Astrocyte of the spinal cord (primary cell): ENCODE measurements at regions not wholly inside any gene's neighbourhood (a gene's known extent, or its start where the extent isn't known, plus 50 kb on each side); places are given as distances from the start of the nearest gene placed in this dataset.
"Not testable (repeated sequence)": the region's sequence is repeated elsewhere in the genome, so short reads cannot be mapped to it uniquely, and the experiment has no call there.

Experiments used
- DNase-seq: peaks from one replicate; pipeline ENCODE4 v3.0.0; 2011; ENCODE audit warnings: low read depth, low spot score
- H3K4me3 ChIP-seq: 2 replicates; pipeline ENCODE4 v1.5.1; 2011; ENCODE audit warnings: low read depth, mild to moderate bottlenecking, low read length, moderate library complexity
- in situ Hi-C: cut with HindIII; loops from 2 replicates; pipeline ENCODE4 v1.10.0; 2017; ENCODE audit warnings: low sequenced_read_pairs
- TF ChIP-seq, protein P1 (sequence below): IDR thresholded peaks from 2 replicates; pipeline ENCODE4 v1.5.1; 2012; ENCODE audit warnings: low read depth, mild to moderate bottlenecking, low read length, inconsistent platforms

DNA sequence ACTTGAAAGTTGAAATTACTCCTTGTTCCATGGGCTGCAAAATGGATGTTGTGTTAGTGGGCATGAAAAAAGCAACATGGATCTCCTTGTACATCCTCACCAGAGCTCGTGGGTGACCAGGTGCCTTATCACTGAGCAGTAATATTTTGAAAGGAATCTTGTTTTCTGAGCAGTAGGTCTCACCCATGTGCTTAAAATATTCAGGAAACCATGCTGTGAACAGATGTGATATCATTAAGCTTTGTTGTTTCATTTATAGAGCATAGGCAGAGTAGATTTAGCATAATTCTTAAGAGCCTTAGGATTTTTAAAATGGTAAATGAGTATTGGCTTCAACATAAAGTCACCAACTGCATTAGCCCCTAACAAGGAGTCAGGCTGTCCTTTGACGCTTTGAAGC lies 316.6 kb downstream of the TYW1 start:
- no peak overlapping the region for H3K4me3 ChIP-seq
- no peak for DNase-seq
- in situ Hi-C loops, result no loop called here
- TF ChIP-seq, protein P1, sequence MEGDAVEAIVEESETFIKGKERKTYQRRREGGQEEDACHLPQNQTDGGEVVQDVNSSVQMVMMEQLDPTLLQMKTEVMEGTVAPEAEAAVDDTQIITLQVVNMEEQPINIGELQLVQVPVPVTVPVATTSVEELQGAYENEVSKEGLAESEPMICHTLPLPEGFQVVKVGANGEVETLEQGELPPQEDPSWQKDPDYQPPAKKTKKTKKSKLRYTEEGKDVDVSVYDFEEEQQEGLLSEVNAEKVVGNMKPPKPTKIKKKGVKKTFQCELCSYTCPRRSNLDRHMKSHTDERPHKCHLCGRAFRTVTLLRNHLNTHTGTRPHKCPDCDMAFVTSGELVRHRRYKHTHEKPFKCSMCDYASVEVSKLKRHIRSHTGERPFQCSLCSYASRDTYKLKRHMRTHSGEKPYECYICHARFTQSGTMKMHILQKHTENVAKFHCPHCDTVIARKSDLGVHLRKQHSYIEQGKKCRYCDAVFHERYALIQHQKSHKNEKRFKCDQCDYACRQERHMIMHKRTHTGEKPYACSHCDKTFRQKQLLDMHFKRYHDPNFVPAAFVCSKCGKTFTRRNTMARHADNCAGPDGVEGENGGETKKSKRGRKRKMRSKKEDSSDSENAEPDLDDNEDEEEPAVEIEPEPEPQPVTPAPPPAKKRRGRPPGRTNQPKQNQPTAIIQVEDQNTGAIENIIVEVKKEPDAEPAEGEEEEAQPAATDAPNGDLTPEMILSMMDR, result no peak

DNA sequence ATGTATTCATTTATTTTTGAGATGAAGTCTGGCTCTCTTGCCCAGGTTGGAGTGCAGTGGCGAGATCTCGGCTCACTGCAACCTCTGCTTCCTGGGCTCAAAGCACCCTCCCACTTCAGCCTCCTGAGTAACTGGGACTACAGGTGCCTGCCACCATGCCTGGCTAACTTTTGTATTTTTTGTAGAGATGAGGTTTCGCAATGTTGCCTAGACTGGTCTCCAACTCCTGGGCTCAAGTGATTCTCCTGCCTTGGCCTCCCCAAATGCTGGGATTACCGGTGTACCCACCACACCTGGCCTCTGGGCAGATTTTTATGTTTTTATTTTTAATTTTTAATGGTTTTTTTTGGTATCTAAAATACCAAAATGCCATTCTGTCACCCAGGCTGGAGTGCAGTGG lies 320.3 kb downstream of the TYW1 start:
- DNase-seq, H3K4me3 ChIP-seq, in situ Hi-C loops: not testable (repeated sequence)

GRCh38 chr7:67328257-67328656 lies 331.6 kb downstream of the TYW1 start:
- DNase-seq, H3K4me3 ChIP-seq, in situ Hi-C loops: not testable (repeated sequence)

DNA sequence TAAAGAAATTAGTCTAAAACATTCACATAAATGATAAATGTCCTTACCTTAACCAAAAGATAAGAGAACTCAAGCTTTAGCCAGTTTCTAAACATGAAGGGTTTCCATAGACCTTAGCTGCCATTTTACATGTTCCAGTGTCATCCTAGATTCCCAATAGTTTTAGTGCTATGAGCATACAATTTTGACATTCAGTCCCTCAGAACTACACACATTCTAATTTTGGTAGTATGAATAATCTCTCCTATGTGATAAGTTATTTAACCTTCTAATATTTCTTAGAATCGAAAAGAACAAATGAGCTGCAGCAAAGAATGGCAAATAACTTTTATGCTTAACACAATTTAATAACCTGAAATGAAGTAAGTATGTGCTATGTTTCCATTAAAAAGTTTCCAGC lies 338.5 kb downstream of the TYW1 start:
- H3K4me3 ChIP-seq, in situ Hi-C loops, DNase-seq: not testable (repeated sequence)

DNA sequence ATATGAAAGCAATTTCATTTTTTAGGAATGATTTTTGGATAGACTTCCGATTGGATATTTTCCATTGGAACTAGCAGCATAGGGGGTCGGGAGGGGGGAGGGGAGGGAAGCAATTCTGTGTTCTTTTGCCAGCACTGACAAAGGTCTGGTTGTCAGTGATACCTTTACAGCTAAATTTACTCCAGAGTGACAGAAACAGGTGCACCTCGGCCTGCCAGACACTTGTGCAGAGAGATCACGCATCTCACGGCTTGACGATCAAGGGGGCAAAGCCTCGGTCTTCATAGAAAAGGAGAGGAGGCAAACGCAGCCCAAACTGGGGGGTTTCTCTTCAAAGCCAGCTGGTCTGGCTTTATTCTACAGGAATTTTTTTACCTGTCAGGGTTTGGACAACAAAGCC lies 339.0 kb downstream of the TYW1 start:
- H3K4me3 ChIP-seq, DNase-seq, in situ Hi-C loops: not testable (repeated sequence)

- in situ Hi-C loops, result not testable (repeated sequence)
Measured at GRCh38 chr7:67338545-67338944, 341.9 kb downstream of the TYW1 start.

GRCh38 chr7:67341153-67341768 lies 344.6 kb downstream of the TYW1 start:
- no peak overlapping the region for H3K4me3 ChIP-seq
- no peak for DNase-seq

More at GRCh38 chr7:67338545-67338944, 341.9 kb downstream of the TYW1 start:
- not testable (repeated sequence) for DNase-seq, H3K4me3 ChIP-seq

GRCh38 chr7:67343114-67343513 lies 346.5 kb downstream of the TYW1 start:
- TF ChIP-seq, protein P1, result no peak
- no peak overlapping the region for H3K4me3 ChIP-seq
- in situ Hi-C loops, result no loop called here
- DNase-seq, result no peak

More at GRCh38 chr7:67341153-67341768, 344.6 kb downstream of the TYW1 start:
- in situ Hi-C loops, result no loop called here
- TF ChIP-seq, protein P1, result no peak

DNA sequence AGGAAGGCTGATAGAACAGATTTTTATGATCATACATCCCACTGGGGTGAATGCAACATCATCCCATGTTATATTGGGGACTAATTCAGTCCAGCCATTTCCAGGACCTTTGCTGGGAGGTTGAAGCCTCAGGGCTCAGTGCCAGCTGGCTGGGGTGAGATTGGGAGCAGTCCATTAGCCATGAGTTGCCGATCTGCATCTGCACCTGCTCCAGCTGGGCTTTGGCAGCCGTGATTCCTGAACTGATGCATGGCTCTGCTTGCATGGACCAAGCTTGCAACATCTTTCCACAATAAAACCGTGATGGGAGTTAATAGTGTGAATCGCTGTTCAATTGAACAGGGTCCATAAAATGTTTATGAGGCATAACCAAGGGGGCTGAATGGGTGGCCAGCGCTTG lies 346.9 kb downstream of the TYW1 start:
- in situ Hi-C loops, result no loop called here
- H3K4me3 ChIP-seq, result no peak overlapping the region
- no peak for DNase-seq
- TF ChIP-seq, protein P1, result no peak
